TTC549 (cell line): ENCODE measurements at regions not wholly inside any gene's neighbourhood (a gene's known extent, or its start where the extent isn't known, plus 50 kb on each side); places are given as distances from the start of the nearest gene placed in this dataset.

Source experiments
- FAIRE-seq: peaks from 2 replicates; lab custom pipeline; 2012; peaks lifted over from hg19 to GRCh38; lab: Jason Lieb, UNC

DNA sequence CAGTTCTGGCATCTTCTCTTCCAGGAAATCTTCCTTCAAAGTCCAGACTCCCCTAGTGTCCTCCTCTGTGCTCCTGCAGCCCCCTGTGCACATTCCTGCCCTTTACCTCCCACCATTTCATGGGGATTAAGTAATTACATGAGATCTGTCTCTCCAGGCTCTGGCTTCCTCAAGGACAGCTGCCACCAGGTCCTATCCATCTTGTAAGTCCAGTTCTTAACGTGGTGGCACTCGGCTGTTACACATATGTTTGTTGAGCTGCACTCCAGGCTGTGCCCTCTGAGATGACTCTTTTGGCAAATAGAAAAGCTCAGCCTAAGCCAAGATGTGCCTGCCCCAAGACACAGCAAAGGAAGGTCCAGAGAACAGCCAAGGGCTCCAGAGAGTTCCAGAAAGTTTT is 57.4 kb upstream of the CAMK1G start:
- no peak for FAIRE-seq

- FAIRE-seq: no peak
These were observed 56.1 kb upstream of the CAMK1G start for GRCh38 chr1:209527372-209527771.

DNA sequence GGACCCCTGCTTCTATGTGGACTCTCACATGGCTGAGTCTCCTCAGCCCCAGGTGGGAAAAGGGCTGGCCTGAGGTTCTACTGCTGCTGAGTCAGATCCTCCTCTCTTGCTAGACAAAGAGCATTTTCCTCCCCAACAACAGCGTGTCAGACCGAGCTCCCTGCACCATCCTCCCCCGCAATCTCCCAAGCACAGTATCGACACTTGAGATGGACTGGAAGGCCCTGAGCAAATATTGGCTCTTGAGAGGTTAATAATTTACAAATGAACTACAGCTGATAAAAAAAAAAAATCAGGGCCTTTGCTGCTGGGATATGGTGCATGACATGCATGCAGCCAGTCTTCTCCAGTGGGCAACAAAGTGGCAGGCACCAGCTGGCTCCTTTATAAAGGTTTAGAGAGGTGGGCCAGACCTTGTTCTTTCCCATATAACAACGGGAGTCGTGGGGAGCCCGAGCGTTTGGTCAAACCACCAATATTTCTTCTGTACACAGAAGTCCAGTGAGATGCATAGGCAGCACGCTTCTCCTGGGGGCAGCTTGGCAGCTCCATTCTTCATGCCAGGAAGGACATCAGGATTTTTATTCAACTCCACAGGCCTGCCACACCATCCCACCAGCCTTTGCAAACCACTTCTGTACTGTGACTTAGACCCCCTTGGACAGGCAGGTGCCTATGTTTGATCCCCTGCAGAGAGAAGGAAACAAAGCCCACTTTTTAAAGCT is 55.4 kb upstream of the CAMK1G start:
- FAIRE-seq: no peak

- FAIRE-seq: no peak
These were observed 54.3 kb upstream of the CAMK1G start for GRCh38 chr1:209529233-209529632.

- no peak for FAIRE-seq
These were observed 52.5 kb upstream of the CAMK1G start for GRCh38 chr1:209531006-209531405.

GRCh38 chr1:209531549-209531948 is 52.0 kb upstream of the CAMK1G start:
- FAIRE-seq: no peak
